Activated T-cell treated with anti-CD3 and anti-CD28 coated beads for 48 hours (primary cell): ENCODE measurements at regions not wholly inside any gene's neighbourhood (a gene's known extent, or its start where the extent isn't known, plus 50 kb on each side); places are given as distances from the start of the nearest gene placed in this dataset.

Source experiments
- DNase-seq: peaks from one replicate; pipeline ENCODE4 v3.0.0-alpha.2; 2020; ENCODE audit warnings: low read depth

DNA sequence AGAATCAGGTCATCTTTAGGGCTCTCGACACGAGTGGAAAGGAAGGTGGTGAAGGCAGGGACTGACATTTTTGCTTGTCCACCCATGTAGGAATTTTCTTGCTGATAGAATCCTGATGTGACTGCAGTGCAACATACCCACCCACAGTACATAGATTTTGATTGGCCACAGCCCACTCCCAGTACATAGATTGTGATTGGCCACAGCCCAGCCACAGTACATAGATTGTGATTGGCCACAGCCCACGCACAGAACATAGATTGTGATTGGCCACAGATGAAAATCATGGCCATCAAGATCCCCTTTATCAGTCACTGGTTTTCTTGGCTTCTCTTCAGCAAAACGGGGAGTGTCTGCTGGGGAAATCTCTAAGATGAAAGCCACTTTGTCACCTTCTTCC is 1041.5 kb downstream of the AACS start:
- no peak for DNase-seq

DNA sequence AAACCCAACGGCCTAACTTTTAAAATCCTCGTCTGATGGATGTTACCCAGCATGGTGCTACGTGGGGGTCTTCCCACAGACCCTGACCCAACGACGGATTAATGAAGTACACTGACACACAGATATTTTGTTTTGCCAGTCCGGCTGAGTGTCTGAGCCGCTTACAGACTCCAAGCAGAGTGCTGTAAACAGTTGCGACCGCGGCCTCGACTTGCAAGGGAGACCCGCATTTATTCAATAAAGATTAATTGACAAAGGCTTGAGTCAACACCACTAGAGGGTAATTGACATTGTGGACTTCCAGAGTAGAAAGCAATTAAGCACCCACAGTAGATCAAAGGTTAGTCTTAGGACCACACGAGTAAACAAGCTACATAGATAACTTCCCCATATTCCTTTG is 1042.4 kb downstream of the AACS start:
- no peak for DNase-seq

DNA sequence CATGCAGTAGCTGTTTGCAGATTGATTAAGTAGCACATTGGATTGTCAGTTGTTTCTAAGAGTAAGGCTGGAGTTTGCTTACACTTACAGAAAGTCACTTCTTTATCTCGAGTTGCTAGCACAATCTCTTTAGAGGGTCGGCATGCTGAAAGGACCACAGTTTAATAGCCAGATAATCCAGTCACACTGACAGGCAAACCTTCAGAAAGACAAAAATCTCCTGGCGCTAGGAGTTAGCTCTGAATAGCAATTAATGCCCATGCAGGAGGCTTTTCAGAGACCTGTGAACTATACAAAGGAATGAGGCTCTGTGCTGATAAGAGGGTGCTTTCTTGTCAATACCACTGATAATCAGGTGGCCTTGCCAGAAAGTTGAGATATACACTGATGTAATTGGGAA is 1043.0 kb downstream of the AACS start:
- no peak for DNase-seq

DNA sequence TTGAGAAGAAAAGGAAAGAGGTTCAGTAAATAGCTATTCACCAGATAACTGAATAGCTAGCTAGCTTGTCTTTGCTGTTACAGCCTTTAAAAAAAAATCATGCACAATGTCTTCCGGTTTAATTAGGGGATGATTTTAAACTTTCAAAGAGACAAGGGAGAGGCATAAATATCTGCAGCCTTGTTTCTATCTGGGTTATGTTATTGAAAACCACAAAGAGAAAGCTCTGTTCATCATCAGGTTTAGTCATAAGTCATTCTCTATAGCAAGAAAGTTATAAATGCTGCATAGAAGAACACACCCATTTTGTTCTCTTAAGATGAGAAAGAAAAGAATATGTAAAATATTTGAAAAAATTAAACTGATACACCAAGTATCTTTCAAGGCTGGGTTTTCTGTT is 1046.9 kb downstream of the AACS start:
- DNase-seq: no peak

DNA sequence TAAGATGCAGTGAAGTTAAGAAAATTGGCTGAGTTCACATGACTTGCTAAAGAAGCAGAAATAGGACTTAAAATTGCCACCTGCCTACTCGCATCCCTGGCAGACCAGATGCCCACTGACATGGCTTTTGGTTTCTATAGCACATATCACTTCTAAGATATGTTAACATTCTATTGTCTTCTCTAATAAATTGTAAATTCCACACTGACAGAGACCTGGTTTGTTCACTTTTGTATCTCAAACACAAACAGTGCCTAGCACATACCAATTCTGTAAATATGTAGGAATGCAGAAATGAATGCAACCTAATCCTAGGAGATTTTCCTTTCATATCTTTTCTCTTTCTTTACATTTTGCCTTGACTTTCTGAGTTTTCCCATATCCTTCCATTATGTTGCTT is 1047.6 kb downstream of the AACS start:
- DNase-seq: no peak

DNA sequence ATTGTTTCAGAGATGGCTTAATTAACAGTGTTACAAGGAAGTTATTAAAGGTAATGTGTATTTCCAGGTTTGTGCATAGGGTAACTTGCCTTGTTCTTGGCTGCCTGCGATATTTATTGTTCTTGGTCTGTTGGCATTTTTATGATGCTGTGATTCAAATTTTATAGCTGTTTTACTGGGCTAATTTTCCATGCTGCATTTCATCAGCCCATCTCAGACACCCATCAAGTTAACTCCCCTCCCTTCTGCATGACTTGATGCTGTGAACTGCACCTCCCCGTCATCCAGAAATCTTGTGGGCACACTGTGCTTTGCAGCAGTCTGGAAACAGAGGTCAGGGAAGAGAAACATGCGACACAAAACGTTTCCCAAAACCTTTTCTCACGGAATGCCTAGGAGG is 1049.2 kb downstream of the AACS start:
- no peak for DNase-seq

DNA sequence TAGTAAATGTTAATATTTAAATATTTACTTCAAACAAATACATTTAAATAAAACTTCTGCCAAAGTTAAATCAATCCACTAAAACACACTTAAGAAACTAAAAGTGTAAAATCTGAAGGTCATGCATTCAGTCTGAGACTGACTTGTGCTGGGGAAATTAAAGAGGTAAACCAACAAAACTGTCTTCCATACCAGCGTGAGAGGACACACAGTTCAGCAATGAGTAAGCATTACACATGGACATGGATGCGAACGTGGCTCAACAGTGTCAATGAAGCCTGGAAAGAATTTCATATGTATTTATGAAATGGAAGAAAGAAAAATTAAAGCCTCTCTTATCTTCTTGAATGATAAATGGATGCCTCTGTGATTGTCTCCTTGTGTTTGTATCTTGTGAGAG is 1052.3 kb downstream of the AACS start:
- DNase-seq: no peak

DNA sequence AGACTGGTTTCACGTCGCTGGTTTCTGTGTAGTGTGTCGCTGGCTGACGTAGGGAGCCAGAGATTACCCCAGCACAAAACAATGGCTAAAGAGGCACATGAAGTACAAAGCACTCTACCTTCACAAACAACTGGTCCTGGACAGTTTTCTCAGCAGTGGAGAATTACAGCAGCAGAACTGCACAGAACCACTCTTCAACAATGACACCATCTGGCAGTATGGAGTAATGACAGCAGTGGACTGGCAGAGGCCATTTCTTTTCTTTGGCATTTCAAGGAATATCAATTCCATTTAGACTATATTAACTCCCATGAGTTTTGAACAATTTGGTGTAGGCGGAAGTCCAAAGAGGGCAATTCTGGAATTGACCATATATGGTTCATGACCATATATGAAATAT is 1074.1 kb downstream of the AACS start:
- no peak for DNase-seq

DNA sequence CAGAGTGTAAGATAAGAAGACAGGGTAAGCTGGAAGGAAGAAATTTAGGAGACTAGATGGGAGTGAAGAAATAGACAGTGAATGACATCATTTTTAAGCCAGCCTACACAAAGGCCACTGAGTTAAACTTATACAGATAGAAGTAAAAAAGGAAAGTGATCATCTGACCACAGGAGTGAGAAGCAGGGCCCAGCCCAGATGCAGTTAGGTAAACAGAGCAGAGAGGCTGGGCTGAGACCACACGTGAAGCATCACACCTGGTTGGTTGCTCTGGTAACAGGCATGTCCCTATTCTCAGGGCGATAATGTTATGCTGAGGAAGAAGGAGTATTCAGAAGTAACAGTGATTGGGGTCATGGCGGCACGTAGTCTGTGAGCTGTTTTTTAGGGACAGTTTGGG is 1079.4 kb downstream of the AACS start:
- DNase-seq: no peak

DNA sequence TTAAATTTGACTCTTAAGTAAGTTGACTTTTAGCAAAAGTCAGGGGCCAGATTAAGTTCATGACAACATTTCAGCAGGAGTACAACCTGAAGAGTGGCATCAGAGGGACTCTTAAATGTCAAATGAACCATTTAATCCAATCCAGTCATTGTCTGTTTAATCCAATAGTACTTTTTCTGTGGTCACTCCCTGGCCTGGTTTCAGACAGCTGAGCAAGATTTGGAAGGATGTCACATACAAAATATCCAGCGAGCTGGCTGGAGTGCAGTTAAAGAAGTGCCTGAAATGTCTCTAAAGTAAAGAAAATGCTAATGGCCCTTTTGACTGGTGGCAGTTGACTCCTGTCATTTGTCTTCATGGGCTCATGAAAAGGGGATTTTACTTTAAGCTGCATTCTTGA is 1082.1 kb downstream of the AACS start:
- DNase-seq: no peak

DNA sequence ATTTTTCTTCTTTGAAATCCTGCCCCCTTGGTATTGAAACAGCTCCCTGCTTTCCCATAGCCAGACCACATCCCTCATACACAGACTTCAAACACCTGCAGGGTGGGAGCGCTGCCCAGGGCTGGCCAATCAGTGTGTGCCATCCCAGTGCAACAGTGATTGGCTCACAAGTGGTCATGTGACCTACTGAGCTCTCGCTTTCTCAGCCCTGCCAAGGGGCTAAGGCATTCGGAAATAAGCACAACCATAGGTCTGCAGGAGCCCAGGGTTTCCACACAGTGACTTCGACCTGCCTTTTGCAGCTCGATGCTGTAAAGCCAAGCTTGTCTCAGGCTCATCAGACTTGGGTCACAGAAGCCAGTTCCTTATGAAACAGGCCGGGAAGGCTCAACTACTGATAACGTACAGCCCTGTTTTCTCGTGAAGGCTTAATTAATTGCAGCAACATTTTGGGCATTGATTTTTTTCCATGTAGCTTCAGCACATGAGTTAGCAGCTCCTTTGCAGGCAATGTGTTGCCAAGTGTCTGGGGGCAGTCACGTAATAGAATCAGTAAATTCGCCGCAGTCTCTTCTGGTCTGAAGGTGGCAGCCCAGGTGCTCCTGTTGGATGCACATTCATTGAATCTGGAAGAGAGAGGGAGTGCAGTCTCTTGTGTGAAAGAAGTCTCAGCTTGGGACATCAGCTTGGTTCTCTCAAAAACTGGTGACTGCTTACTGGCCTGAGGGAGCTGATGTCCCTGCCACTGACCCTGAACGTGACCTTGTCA is 1091.8 kb downstream of the AACS start:
- no peak for DNase-seq

DNA sequence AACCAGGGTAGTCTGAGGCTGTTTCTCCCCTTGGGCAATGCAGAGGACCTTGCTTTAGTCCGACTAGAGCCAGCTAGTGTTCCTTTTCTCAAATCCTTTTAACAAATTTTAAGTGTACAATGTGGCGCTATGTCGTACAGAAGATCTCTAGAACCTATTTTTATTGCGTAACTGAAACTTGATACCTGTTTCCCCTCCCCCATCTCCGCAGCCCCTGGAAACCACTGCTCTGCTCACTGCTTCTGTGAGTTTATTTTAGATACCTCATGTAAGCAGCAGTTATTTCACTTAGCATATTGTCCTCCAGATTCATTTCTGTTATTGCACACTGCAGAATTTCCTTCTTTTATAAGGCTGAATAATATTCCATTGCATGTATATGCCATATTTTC is 1092.3 kb downstream of the AACS start:
- no peak for DNase-seq

DNA sequence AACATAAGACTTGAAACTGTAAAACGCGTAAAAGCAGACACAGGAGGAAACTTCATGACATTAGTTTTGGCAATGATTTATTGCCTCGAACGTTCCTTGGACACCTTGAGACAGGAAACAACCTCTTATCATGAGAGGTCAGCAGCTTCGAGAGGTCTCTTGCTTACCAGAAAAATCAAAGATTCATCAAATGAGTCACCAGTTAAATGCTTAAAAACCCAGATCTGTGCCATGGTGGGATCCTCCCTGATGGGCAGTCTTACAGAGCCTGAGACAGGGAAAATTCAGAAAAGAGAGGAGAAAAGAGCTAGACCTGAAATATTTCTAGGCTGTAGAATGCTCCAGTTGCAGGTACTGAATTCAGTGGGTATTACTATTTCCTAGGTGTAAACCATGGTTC is 1093.9 kb downstream of the AACS start:
- no peak for DNase-seq

DNA sequence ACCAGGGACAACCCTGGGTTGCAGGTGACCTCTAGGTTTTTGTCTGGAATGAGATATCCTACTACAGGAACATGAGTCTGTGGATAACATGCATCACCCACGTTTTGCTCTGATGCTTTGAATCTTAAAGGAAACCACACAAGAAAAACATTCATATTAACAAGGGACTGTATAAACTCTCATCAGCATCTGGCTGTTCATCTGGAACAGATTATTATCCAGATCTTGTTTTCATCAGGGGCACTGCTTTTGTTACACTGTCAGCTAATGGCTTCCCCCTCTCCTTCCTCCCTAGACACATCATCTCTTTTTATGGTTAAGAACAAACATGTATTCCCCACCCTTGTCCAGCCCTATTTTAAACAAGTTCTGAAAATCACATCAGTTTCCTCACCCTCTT is 1095.7 kb downstream of the AACS start:
- no peak for DNase-seq

DNA sequence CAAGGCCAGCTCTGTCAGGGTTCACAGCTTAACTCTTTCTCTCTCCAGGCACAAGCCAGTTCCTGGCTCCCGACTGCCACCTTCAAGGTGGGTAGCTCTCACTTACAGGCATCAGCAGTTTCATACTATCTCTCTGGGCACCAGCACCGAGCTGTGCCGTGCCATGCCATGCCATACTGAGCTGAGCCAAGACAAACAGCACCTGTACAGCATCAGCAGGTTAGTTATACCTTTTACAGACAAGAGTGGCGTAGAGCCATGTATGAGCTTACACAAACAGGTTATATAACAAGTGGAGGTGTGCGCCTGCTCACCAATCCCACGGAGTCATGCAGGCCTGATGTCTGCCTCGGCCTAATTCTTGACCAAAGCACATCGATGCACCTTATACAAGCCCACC is 1098.7 kb downstream of the AACS start:
- DNase-seq: no peak

DNA sequence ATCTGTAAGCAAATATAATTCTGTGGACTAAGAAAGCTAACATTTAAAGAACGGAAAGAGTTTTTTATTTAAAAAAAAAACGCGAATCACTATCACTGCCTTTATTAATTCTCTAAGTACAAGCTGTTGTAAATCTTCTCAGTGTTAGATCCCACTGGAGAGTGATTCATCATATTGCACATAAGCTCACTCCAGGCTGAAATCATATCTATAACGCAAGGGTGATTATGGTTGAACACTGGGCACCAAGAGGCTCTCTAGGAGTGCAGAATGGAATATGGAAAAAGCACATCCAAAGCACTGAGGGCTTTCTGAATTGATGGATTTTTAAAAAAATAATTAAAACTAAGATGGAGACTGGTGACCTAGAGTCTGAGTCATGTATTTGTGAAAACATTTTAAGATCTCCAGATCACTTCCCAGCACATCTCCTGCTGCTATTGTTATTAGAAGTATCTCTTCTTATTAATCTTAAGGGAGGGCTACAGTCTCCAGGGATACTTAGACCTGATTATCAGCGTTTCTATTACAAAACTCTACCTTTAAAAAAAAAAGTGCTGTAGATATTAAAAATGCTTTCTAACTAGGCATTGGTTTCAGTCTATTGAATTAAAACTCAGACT is 1106.8 kb downstream of the AACS start:
- no peak for DNase-seq

DNA sequence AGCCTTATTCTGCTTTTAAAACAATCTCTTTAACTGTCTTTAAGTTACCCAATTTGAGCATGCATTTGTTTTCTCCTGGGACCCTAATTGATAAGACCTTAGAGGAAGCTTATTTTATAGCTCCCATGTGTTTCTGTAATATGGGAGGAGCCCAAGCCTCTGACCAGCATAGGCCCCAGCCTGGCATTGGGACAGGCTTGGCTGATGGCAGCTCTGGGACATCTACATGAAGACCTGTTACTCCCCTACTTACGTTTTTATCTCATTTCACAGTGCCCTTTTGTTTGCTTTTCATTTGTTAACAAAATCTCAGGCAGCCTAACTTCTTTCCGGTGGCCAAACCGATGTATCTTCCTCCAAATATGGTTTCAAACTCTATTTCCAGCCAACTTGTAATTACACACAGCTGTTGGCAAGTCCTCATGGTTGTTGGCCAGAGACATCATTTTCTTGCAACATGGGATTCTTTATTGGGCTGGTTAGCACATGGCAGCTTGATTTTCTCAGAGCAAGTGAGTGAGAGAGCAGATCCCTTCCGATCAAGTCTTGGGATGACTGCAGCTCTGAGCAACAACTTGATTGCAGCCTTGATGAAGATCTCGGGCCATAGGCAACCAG is 1117.5 kb downstream of the AACS start:
- DNase-seq: no peak

DNA sequence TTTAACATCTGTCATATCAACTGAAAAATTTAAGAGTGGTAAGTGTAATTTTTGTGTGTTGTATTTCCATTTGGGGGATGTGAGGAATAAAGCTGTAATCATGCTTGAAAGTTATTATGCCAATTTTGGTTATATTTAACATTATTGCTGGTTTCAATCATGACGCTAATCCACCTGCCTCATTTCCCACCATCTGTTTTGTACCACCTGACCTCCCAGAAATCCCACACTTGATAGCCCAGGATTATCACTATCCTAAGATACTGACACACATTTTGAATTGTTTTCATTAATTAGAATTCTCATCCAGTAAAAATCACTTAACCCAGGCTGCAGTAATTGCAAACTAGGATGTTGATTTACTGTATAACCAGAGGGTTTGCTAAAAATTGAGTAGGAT is 1119.8 kb downstream of the AACS start:
- DNase-seq: no peak

DNA sequence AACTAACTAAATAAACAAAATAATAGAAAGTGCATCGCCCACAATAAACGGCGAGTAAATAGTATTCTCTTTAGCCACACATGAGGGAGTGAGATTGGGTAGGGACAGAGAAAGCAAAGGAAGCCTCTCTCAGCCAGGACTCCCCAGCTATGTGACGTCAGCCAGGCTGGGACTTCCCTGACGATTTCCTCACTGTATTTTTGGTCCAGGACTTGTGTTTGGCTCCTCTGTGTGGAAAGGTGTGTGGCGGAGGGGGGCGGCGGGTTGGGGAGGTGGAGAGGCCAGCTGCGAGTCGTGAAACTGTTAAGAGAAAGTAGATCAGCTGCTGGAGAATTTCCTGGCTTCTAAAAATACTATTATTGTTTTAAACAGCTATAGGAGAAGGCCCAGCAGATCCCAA is 1124.6 kb downstream of the AACS start:
- DNase-seq: no peak

DNA sequence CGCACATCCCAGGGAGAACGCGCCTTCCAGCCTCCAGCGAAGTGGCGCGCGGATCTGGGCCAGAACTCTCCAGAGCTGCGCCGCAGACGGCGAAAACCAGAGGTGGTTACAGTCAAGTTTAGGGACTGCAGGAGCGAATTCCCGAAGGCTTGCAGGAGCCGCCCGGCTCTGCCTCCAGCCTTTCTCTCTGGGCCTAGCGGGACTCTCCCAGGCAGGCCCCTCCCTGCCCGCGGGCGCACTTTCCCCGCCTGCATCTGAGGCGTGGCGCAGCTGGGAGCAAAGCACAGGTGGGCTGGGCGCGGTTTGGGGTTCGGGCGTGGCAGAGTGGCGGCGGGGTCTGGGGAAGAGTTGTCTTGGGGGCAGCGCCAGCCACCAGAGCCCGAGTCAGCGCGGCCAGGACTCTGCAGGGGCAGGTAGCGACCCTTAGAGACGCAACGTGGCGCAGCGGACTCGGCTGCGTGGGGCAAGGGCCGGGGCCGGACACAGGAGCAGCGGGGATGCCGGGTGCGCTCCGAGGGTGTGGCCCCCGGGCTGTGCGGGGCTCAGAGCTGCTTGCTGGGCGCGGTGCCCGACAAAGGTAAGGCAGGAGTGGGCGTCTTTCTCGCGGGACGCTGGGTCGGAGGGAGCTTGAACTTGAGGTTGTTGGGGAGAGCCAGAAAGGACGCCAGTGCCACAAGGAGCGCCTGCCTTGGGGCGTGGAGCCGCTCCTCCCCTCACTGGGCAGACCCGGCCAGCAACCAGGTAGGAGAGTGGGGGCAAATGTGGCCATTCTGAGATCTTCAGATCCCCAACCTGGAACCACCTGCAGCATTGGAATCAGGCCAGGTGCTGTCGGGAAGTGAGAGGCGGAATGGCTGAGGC is 1126.0 kb downstream of the AACS start:
- DNase-seq: no peak

DNA sequence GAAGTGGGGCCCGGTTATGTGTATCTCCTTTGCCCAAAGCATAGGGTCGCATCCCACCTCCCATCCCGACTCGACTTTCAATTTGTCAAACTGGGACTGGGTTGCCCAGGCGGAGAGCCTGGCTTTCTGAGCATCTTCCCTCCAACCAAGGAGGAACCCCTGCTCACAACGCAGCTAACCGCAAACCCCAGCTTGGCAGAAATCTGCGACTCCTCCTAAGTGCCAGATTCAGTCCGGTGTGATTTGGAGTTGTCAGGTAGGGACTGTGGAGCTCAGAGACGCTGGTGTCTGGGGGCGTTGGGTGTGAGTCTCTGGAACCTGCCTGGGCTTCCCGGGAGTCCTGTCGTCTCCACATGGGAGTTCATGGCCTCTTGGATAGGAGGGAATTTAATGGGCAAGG is 1126.7 kb downstream of the AACS start:
- no peak for DNase-seq

DNA sequence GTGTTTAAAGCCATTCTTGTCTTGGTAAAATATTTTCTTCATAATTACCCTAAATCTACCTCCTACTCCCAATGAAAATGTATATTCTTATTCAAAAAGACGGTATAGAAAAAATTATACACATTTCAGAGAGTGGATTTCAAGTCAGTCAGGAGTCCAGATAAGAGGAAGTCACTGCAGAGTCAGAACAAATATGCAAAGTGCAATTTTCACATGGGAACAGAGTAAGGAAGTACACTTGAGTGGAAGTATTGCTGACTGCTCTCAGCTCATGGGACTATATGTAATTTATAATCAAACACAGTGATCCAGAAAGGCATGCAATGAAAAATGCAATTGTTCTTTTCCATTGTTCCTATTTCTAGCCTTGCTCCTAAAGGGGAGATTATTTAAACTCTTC is 1128.0 kb downstream of the AACS start:
- DNase-seq: no peak

DNA sequence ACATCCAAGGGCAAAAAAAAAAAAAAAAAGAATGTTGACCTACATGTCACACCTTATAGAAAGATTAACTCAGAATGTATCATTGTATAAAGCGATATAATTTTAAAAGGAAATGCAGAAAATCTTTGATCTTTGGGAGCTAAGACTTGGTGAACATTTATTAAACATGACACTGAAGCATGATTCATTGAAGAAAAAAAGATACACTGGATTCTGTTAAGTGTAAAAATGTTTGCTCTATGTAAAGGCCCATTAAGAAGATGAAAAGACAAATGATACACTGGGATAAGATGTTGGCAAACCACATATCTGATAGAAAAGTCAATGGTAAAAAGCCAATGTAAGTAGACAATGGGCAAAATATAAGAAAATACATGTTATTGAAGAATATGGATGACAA is 1131.0 kb downstream of the AACS start:
- no peak for DNase-seq
